Skin of body (tissue), 1 donor: ENCODE measurements at regions not wholly inside any gene's neighbourhood (a gene's known extent, or its start where the extent isn't known, plus 50 kb on each side); places are given as distances from the start of the nearest gene placed in this dataset.
A peak's percentile ranks its signal among the peaks of the same experiment; 100 is the strongest.

ENCODE experiments used
- DNase-seq: peaks from one replicate; lab custom pipeline; 2025; lab: John Stamatoyannopoulos, UW

DNA sequence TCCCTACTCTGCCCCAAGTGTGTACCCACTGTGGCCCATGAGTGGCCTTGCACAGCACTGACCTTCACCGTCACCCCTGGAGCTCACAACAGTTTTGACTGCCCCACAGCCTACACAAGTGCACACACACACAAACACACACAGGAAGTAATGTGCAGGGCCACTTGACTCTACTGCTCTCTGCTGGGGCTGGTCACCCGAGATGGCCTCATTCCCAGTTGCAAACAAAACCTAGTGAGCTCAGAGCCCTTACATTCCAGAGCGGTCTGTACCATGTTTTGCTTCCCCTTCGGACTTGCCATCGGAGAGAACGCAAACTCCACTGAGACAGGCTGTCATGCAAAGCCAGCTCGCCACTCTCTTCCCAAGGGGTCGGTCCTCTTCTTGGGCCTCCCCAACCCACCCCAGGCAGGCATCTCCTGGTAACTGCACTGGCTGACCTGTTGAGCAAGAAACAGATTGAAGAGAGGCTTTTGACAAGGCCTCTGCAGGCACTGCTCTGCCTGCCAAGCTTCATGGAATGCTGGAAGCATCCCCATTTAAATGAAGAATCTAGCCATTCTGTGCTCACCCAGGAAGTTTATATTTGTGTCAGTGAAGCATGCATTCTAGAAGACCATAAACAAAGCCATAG lies 232.0 kb upstream of the IGF1R start:
- DNase-seq, result no peak

DNA sequence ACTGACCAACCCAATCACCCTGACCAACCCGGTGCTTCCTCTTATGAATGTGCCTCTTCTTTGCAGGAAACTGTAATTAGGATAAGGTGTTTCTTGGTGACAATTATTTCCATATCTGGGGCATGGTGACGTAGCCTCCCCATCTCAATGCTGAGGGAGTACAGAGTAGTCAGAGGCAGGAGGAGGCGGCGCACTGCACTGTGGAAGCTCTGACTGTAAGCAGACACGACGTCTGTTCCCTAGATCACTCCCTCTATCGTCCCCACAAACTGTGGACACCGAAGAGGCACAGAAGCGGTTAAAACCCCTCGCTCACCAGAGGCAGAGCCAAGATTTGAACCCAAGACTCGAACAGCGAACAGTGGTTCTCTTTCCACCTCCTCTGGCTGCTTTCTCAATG lies 231.0 kb upstream of the IGF1R start:
- DNase-seq, result no peak

DNA sequence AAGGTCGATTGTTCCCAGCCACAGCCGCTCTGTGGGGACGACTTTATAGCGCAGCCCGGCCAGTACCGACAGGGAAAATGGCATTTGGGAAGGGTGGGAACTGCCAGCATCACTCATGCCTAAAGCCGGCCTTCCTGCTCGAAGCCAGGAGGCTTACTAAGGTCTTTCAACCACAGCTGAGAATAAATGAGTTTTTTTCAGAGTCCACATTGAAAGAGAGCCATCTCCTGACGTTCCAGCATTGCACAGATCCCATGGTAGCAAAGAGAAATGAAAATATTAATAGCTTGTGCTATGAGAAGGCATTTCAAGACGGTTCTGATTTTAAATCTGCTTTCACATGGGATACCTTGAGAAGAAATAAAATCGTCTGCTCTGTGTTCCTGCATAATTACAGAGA lies 230.2 kb upstream of the IGF1R start:
- no peak for DNase-seq

DNA sequence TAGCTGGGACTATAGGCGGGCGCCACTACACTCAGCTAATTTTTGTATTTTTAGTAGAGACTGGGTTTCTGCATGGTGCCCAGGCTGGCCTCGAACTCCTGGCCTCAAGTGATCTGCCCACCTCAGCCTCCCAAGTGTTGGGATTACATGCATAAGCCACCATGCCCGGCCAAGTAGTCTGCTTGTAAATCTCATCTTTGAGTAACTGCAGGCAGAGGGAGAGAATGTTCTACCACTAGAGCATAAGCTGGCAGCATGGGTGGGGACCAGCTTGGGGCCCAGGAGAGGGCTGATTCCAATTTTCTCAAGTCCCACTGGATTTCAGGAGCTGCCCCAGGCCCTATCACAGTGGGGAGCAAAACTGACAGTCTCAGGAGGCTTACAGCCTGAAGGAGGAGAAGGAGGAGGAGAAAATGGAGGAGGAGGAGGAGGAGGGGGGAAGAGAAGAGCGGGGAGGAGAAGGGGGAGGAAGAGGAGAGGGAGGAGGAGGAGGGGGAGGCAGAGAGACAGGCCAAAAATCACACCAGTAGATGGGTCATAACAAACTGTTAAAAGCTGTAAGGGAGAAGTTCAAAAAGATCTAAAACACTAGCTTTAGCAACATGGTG lies 229.1 kb upstream of the IGF1R start:
- no peak for DNase-seq

DNA sequence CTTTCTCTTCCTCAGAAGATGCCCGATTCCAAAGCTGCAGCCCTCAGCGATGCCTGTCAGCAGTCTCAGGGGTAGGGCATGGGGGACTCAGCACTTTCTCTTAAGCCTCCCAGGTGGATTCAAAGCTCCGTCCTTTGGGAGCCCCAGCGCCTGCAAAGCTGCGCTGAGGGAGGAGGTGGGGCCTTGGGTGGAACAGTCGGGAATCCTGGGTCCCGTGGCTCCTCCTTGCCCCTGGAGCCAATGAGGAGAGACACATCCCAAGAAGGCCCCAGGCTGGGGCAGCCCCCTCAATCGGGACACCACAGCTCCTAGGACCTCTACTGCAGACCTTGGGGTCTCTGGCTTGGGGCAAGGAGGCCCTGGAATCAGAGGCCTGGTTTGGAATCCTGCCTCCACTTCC lies 227.5 kb upstream of the IGF1R start:
- no peak for DNase-seq

DNA sequence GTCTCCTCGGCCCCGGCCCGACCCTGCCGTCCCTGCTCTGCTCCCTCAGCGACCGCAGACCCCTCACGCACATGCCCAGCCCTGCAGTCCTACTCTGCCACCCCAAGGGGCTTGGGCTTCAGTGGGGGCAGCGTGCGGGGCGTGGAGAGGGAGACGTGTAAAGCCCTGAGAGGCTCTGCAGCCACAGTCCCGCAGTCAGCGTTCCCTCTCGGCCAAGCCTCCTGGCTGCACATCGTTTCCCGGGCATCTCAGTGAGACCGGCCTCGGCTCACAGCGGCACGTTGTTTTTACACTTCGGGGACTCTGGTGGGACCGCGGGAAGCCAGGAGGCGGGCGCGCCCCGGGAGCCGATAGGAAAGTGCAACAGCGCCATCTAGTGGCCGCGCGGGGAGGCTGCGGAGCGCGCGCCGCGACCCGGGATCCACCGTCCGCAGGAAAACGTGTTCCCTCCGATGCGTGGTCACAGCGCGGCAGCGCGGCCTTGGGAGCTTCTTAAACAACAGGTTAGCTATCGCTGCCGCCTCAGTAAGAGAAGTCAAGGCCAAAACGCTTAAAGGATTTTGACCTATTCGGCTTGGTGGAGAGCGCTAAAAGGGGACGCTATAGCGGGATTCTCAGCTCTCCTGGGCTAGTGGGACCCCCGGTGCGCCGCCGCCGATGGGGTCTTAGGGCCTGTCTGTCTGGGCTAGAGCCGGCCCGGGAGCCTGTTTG lies 226.8 kb upstream of the IGF1R start:
- peak; percentile 11 for DNase-seq

DNA sequence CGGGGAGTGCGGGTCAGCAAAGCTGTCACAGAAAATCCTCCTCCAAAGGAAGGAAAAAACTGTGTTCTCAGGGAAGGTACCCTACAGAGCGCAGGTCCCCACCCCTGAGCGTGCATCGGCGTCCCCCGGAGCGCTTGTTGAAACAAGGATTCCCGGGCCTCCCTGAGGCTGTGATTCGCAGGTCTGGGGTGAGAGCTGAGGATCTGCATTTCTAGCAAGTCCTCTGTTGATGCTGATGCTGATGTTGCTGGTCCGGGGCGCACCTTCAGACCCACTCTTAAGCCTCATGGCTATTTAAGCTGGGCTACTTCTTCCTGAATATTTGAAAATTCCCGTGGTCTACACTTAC lies 226.2 kb upstream of the IGF1R start:
- DNase-seq, result no peak

DNA sequence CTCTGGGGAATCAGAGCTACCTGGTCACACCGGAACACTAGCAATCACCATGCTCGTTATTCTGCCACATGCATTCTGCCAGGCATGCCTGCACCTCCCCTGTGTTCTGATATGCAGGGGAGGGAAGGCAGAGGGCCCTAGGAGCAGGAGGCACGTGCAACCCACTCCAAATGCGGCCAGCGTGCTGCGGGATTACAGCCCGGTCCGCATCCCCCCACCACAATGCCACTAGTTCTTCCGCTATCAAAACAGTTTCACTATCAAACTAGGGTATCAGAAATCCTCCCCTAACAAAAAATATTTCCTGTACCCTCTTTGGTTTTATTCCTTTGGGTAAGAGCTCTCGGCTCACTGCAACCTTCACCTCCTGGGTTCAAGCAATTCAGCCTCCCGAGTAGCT lies 223.2 kb upstream of the IGF1R start:
- no peak for DNase-seq

DNA sequence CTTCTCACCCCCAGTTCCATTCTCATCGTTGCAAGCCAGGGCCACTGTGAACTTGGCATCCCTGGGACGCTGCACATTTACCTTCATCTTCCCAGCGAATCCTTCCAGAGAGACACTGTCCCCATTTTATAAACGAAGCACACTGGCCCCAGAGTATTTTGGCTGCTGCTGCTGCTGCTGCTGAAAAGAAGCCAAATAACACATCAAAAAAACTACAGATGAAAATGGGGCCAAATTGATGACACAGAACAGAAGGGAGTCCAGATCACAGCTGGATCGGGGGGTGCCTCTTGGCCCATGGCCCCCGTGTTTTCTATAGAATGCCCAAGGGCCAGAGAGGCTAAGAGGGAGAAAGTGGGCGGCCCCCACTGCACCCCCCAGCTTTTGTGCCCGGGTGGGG lies 221.0 kb upstream of the IGF1R start:
- DNase-seq, result no peak

DNA sequence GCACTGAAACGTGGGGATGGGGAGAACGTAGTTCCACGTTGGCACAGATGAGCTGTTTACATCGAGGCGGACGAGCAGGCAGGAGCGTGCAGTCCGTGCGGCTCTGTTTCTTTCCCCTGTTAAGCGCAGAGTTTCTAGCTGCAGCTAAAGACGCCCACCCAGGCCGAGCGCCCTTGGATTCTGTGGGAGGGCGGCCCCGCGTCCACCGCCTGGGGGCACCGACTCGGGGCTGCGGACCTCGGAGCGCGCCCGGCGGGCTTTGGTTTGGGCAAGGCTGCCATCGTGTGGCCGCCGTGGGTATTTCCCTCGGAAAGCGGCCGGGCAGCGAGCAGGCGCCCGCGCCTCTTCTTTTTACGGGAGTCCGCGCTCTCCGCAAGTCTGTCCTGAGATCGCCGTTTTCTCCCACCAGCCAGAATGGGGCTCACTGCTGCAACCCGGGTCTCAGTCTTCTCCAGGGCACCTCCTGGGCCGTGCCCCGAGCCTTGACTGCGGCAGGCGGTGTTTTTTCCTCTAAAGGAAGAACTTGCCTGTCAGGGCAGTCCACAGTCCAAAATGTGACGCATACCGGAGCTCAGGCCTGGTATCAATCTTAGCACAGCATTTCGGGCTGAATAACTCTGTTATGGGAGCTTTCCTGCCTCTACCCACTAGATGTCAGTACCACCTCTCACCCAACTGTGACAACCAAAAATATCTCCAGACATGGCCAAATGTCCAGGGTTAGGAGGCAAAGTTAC lies 219.9 kb upstream of the IGF1R start:
- DNase-seq, result peak; percentile 58

DNA sequence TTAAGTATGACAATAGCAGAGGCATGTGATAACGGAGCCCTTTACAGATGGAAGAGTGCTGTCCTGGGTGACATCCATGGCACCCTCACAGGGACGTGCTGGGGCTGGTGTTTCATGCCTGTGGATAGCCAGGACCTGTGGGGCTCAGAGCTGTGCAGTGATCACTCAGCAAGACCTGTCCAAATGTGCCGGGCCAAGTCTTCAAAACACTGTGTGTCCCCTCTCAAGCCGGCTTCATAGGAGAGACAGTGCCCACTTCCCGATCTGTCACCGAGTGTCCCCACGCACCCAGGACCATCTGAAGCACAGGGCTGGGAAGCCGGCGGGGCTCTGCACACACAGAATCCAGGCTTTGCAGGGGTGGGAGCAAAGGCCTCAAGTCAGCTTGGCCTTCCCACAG lies 217.2 kb upstream of the IGF1R start:
- DNase-seq, result no peak

DNA sequence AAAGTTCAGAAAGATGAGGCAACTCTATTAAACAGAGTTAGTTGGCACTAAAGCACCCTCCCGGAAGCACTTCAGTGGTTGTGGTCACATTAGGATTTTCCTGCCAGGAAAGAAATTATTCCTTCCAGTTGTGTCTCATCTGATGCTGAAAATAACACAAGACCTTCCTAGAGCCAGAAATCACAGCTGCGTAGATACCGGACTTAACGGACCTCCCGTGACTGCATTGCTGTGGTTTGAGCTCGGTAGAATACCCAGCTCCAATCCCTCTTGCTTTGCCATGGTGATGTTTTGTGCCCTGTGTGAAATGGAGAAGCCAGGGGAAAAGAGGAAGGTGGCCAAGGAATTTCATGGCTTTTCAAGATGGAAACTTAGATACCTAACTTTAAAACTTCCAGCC lies 215.0 kb upstream of the IGF1R start:
- DNase-seq, result no peak

DNA sequence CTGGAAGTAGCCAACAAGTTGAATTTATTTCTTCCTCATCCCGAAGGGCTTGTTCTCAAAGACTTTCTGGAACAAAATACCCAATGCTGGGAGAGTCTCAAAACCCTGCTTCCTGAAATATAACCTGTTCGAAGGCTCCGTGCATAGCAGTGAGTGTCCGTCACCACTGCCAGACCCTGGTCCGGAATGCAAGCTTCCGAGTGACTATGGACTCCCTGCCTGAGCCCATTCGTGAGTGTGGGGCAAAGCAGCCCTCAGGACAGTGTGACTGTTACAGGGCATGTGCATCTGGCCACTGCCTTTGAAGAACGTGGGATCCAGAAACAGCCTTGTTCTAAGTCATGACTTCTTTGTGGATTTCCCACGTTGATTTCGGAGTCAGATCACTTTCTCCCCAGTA lies 214.5 kb upstream of the IGF1R start:
- no peak for DNase-seq

DNA sequence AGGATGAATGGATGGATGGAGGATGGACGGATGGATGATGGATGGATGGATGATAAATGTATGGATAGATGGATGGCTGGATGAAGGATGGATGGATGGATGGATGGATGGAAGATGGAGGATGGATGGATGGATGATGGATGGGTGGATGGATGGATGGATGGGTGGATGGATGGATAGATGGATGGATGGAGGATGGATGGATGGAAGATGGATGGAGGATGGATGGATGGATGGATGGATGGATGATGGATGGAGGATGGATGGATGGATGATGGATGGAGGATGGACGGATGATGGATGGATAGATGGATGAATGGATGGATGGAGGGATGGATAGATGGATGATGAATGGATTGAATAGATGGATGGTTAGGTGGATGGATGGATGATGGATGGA lies 210.6 kb upstream of the IGF1R start:
- DNase-seq, result no peak

DNA sequence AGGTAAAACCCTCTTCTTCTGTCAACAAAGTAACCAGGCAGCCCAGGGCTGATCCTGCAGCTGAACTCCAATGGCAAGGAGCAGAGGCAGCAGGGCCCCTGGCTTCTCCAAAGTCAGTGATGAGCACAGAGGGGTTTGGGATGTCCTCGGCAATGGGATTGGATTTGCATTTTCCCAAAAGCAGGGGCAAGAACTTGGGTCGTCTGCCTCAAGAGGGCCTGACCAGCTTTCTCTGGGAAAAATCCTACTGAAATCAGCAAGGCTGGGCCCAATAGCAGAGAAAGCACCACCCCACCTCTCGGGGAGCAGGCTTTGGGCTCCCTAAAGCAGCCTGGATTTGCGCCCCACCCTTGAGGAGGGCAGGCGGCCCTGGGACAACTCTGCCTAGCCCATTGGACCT lies 210.0 kb upstream of the IGF1R start:
- DNase-seq, result no peak

DNA sequence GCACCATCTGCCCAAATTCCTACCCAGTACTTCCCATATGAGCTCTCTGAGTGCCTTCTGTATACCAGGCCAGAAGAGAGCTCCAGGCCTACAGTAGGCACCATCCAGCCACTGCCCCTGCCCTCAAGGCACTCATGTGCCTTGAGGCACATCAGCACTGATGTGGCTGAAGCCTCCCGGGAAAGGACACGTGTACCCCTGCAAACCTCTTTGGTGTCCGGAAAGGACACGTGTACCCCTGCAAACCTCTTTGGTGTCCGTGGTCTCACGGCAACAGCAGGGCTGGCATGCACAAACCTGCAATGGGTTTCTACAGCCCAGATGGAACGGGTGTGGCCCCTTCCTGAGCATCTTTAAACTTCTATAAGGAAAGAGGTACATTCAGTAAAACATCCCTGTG lies 209.4 kb upstream of the IGF1R start:
- no peak for DNase-seq

DNA sequence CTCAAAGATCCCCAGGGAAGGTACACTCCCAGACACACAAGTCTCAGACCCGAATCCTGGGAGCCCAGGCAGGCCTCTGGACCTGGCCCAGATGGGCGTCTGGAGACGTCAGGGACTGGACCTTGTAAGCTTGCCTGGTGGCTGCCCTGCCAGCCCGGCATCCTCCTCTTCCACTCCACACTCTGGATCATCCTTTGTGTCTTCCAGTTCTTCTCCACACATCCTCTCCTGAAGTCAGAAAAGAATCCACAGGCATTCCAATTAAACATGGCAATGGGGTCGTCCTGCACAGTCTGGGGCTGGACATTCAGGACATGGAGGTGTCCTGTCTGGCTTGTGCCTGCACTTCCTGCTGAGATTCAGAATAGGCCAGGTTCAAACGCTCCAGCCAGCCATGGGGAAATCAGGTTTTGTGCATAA lies 208.8 kb upstream of the IGF1R start:
- DNase-seq, result no peak

DNA sequence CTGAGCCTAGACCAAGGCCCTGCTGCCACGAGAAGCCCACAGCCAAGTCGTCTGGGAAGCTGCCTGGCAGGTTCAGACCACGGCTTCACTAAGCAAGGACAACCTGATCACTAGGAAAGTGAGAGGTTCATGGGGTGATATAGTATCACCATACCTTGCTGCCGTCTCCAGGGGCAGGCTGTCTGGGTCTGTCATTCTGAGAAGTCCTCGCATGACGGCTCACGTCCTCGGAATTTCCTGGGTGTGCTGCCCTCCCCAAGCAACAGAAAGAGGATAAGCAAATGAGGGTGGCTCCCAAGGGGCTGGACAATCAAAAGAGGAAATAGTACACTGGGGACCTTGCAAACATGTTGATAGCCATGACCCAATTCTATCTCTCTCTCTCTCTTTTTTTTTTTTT lies 207.4 kb upstream of the IGF1R start:
- DNase-seq, result no peak

DNA sequence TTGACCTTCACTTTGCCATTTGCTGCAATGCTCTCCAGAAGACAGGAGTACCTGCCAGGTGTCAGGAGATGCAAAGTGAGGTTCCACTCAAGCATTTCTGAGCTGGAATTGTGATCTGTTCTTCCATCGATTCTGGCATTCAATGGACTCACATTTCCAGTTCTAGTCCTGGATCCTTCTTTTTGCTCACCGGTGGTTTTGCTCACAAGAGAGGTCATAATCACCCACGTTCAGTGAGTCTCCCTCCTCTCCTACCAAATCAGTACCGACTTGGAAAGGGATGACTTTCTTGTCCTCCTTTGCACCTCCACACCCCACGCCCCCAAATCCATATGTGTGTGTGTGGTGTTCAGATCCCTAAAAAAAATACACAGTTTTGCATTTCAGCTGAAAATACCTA lies 206.7 kb upstream of the IGF1R start:
- no peak for DNase-seq

DNA sequence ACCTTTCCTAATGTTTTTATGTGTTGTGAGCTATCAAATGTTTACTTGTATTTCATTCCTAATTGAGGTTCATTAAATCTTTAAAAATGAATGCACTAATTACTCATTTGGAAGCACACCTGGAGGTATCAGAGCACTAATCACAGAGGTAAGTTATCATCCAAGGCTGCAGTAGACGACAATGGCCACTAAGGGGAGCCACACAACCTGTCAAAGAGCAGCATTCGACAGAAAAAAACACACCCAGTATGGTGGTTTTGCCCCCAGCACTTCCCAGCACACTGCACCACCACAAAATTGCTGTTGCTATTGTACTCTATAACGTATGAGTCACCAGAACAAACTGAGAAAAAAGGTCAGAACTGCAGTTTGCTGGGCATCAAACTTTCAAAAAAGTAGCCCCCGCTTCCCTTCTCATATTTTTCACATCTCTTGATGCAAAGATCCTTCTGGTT lies 205.9 kb upstream of the IGF1R start:
- peak; percentile 25 for DNase-seq

DNA sequence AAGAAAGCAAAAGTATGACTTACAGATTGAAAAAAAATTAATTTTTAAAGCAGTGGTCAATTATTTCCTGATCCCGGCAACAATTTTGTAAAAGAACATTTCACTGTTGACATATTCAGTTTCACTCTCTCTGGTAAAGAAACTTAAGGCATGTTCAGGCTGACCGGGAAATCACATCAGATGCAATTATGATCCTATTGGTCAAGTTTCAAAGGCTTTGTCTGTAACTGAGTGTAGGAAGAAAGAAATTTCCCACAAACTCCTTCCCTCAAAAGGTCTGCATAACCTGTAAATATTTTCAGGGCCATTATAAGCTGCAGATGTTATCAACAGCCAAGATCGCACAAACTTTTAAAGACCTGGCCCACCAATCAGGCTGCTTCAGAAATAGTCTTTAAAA lies 205.4 kb upstream of the IGF1R start:
- DNase-seq, result no peak

DNA sequence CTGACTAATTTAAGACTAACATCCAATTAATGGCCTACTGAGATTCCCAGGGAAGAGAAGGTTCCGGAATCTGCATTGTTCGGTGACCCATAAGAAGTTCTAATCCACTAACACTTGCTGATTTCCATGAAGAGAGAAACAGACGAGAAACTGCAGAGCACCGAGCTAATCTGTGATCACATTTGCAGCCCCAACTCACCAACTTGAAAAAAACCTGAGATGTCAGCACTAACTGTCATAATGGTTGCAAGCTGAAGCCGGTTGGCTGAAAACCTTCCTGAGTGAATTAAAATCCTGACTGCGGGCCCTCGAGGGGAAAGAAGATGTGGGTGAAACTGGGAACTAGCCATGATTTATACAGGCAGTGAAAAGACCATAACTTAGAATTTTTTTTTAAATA lies 204.8 kb upstream of the IGF1R start:
- DNase-seq, result no peak

DNA sequence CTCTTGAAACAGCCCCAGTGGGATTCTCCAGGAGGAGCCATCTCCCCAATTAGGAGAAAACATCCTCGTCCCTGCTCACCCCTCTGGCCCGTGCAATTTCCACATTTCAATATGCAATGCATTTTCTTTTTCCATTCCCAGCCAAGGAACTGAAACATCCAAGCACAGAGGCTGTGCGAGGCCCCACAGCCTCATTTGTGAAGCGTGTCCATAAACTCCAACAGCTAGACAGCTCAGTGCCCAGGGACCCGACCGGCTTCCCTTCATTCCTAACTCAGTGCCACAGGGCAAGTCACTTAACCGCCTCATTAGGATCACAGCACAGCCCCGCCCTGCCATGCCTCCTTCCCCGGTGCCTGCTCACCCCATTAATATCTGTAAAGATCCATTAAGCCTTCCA lies 204.2 kb upstream of the IGF1R start:
- no peak for DNase-seq
